Mammary epithelial cell (primary cell): ENCODE measurements at regions not wholly inside any gene's neighbourhood (a gene's known extent, or its start where the extent isn't known, plus 50 kb on each side); places are given as distances from the start of the nearest gene placed in this dataset.

Source experiments
- EZH2 ChIP-seq: IDR thresholded peaks from 2 replicates; pipeline ENCODE4 v1.6.1; 2012; ENCODE audit warnings: low read length, inconsistent platforms, borderline replicate concordance
- TF ChIP-seq, protein P1 (sequence below), 2 donors: IDR thresholded peaks in 1 of 2; conservative IDR thresholded peaks in 1 of 2; 2 replicates each; pipeline ENCODE4 v1.5.1; 2011 to 2012; ENCODE audit warnings: inconsistent platforms in 2 of 2, low read length in 2 of 2, mild to moderate bottlenecking in 2 of 2, control low read depth in 1 of 2, low read depth in 1 of 2; ENCODE audit not compliant: insufficient read depth in 1 of 2; ENCODE audit errors: extremely low read depth in 1 of 2

DNA sequence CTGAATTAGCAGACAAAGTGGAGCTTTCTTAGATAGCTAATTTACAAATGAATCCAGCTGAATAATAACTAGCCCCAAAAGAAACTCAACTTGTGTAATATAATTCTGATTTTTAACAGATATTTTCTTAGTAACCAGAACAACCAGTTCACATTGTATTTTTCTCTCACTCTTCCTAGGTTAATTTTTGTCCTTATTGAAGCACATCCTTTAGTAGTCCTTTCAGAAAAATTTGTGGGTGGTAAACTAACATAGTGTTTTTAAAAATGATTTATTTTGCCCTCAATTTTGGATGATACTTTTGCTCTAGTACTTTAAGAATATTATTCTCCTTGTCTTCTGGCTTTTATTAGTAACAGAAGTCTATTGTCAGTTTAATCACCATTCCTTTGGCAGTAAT, 190.6 kb upstream of the SLC39A10 start:
- TF ChIP-seq, protein P1, sequence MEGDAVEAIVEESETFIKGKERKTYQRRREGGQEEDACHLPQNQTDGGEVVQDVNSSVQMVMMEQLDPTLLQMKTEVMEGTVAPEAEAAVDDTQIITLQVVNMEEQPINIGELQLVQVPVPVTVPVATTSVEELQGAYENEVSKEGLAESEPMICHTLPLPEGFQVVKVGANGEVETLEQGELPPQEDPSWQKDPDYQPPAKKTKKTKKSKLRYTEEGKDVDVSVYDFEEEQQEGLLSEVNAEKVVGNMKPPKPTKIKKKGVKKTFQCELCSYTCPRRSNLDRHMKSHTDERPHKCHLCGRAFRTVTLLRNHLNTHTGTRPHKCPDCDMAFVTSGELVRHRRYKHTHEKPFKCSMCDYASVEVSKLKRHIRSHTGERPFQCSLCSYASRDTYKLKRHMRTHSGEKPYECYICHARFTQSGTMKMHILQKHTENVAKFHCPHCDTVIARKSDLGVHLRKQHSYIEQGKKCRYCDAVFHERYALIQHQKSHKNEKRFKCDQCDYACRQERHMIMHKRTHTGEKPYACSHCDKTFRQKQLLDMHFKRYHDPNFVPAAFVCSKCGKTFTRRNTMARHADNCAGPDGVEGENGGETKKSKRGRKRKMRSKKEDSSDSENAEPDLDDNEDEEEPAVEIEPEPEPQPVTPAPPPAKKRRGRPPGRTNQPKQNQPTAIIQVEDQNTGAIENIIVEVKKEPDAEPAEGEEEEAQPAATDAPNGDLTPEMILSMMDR (conservative IDR thresholded peaks at IDR 0.05 in 1 of 2, IDR thresholded peaks at IDR 0.05 in 1 of 2; ENCODE audit: extremely low read depth in 1 of 2, insufficient read depth in 1 of 2, low read depth in 1 of 2, low read length in 2 of 2), result no peak
- no peak for TF ChIP-seq EZH2
